ENCODE measurements at regions not wholly inside any gene's neighbourhood (a gene's known extent, or its start where the extent isn't known, plus 50 kb on each side); places are given as distances from the start of the nearest gene placed in this dataset.
A peak's percentile ranks its signal among the peaks of the same experiment; 100 is the strongest.

- peak; percentile 33 for DNase-seq
These were observed 1560.4 kb downstream of the OTOL1 start for GRCh38 chr3:163056874-163057497.

- no peak for DNase-seq
These were observed 1561.6 kb downstream of the OTOL1 start for GRCh38 chr3:163058031-163058854.

DNA sequence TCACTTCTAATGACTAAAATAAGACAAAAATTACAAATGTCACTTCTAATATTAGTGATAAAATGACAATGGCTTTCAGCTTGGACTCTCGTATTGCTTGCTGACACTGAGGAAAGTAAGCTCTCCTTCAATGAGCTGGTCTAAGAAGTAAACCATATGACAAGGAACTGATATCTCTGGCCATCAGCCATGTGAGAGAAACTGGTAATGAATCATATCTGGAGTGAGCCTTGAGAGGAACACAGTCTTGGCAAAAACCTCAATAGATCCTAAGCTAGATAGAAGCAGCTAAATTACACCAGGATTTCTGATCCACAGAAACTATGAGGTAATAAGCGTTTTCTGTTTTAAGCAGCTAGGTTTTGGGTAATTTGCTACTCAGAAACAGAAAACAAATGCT lies 1575.1 kb downstream of the OTOL1 start:
- no peak for DNase-seq
